ENCODE measurements at regions not wholly inside any gene's neighbourhood (a gene's known extent, or its start where the extent isn't known, plus 50 kb on each side); places are given as distances from the start of the nearest gene placed in this dataset.

DNA sequence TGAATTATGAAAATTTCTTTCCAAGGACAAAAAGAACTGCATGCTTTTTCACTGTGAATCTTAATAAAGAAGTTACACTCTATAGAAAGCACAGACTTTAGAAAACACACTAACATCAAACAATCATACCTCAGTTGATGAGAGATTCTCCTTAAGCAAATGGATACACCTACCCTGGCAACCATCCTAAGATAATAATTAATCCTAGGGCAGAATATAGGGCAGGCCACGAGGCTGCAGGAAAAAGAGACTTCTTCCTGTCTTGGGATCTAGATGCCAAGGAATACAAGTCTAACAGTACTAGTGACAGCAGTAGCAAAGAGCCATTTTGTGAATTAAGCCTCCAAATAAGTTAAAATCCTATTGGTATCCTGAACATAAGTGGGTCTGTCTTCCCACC, 395.4 kb downstream of the EFNA5 start:
- TF ChIP-seq MAFK (IDR thresholded peaks at IDR 0.05; ENCODE audit: low read depth, low read length) = no peak
- TF ChIP-seq BHLHE40 (IDR thresholded peaks at IDR 0.05; ENCODE audit: low read depth, low read length) = no peak
- no peak for TF ChIP-seq CEBPB (IDR thresholded peaks at IDR 0.05; ENCODE audit: low read depth, low read length)
- TF ChIP-seq RFX5 (IDR thresholded peaks at IDR 0.05; ENCODE audit: low read depth, low read length) = no peak
- no peak for TF ChIP-seq CHD1 (IDR thresholded peaks at IDR 0.05; ENCODE audit: low read depth, low read length)
- no peak for TF ChIP-seq MAZ (IDR thresholded peaks at IDR 0.05; ENCODE audit: borderline replicate concordance, low read depth, low read length)
- no peak for TF ChIP-seq RCOR1 (IDR thresholded peaks at IDR 0.05; ENCODE audit: insufficient replicate concordance, low read length)
- TF ChIP-seq CTCF (conservative IDR thresholded peaks at IDR 0.05; ENCODE audit: low read depth, low read length) = no peak
- TF ChIP-seq ELK1 (IDR thresholded peaks at IDR 0.05; ENCODE audit: borderline replicate concordance, low read depth, low read length) = no peak
- H3K36me3 ChIP-seq (ENCODE audit: control insufficient read depth, insufficient read depth, low read length) = no peaks in the 10 kb centered on the region
- dilution Hi-C loops (cut with HindIII; ENCODE audit: low sequenced_read_pairs, unreplicated experiment) (no loop called here), intact Hi-C loops (cut with micrococcal nuclease) (no loop called here), in situ Hi-C loops (cut with MboI; ENCODE audit: low sequenced_read_pairs) (no loop called here)
- H4K5ac ChIP-seq (ENCODE audit: low read depth, low read length) = no peak overlapping the region
- H3K23ac ChIP-seq (ENCODE audit: low read depth, low read length) = no peak overlapping the region
- H4K20me1 ChIP-seq (ENCODE audit: insufficient read depth, low read length) = no peaks in the 10 kb centered on the region
- H3K4me2 ChIP-seq (ENCODE audit: low read depth, low read length) = no peak overlapping the region
- H4K91ac ChIP-seq (ENCODE audit: insufficient read depth, low read depth, low read length) = no peak overlapping the region
- no peak overlapping the region for H3K56ac ChIP-seq (ENCODE audit: extremely low read depth, insufficient read depth, low read length)
- H3K4ac ChIP-seq (ENCODE audit: low read depth, low read length) = no peak overlapping the region
- DNase-seq = no peak
- H3K4me3 ChIP-seq (ENCODE audit: insufficient read depth, low read depth, low read length) = no peak overlapping the region
- H3K18ac ChIP-seq (ENCODE audit: low read depth, low read length) = no peak overlapping the region
- no TSS peak for BruUV-seq (replicated peaks)
- H2BK20ac ChIP-seq (ENCODE audit: low read depth, low read length) = no peak overlapping the region
- no peak overlapping the region for H2AFZ ChIP-seq (replicated peaks; ENCODE audit: low read length, poor library complexity)
- no peak overlapping the region for H2AK5ac ChIP-seq (ENCODE audit: low read depth, low read length)
- no peak for ATAC-seq (ENCODE audit: low read depth)
- H2BK15ac ChIP-seq (ENCODE audit: low read depth, low read length) = no peak overlapping the region
- ChIA-PET CTCF (interaction anchor here (0.7 kb wide), 1 partner anchor 8 kb away, joined by 5 read pairs; no protein-coding TSS in a partner anchor), POLR2A (ENCODE audit: unreplicated experiment) (no interaction called here)
- H3K27me3 ChIP-seq (ENCODE audit: control insufficient read depth, insufficient read depth, low read length) = no peaks in the 10 kb centered on the region
- H3K14ac ChIP-seq (replicated peaks; ENCODE audit: low read depth, low read length) = no peak overlapping the region
- H3K9me3 ChIP-seq (ENCODE audit: control insufficient read depth, insufficient read depth, low read length) = no peaks in the 10 kb centered on the region
- H4K8ac ChIP-seq (ENCODE audit: low read depth in 2 of 2, low read length in 2 of 2) = no peak overlapping the region
- no CpG with 5 or more reads among the region's 1 CpG for WGBS, 2 experiments (ENCODE audit: extremely low coverage in 2 of 2, insufficient read length in 1 of 2)
- no peak overlapping the region for H2BK5ac ChIP-seq (ENCODE audit: low read depth, low read length, poor library complexity, severe bottlenecking)
- peaks cover 2% of the 10 kb centered on the region; the same call in 1 of the 2 replicates for H3K4me1 ChIP-seq (ENCODE audit: control insufficient read depth, insufficient read depth, low read length)
- no peak overlapping the region for H2BK120ac ChIP-seq (ENCODE audit: low read depth, low read length)
- no peaks in the 10 kb centered on the region; the same call in 1 of the 2 replicates for H3K9me1 ChIP-seq (ENCODE audit: insufficient read depth, low read length)
- H3K27ac ChIP-seq (ENCODE audit: insufficient read depth, low read length) = no peak overlapping the region
- H3K79me1 ChIP-seq (ENCODE audit: low read depth in 1 of 2, low read length in 2 of 2) = no peaks in the 10 kb centered on the region
- no peak overlapping the region for H2AK9ac ChIP-seq (replicated peaks; ENCODE audit: low read depth, low read length, poor library complexity)
- no peak overlapping the region for H3K9ac ChIP-seq (ENCODE audit: low read depth, low read length)

All from IMR-90 (cell line).